HL-60 (cell line): ENCODE measurements at regions not wholly inside any gene's neighbourhood (a gene's known extent, or its start where the extent isn't known, plus 50 kb on each side); places are given as distances from the start of the nearest gene placed in this dataset.

Experiments
- POLR2AphosphoS5 ChIP-seq: IDR thresholded peaks from 2 replicates; pipeline ENCODE4 v1.6.1; 2012; ENCODE audit warnings: low read depth
- TF ChIP-seq, protein P1 (sequence below): IDR thresholded peaks from one replicate; pipeline ENCODE4 v1.5.1; 2011; ENCODE audit warnings: low read length, control low read depth, inconsistent platforms; ENCODE audit not compliant: insufficient read depth

DNA sequence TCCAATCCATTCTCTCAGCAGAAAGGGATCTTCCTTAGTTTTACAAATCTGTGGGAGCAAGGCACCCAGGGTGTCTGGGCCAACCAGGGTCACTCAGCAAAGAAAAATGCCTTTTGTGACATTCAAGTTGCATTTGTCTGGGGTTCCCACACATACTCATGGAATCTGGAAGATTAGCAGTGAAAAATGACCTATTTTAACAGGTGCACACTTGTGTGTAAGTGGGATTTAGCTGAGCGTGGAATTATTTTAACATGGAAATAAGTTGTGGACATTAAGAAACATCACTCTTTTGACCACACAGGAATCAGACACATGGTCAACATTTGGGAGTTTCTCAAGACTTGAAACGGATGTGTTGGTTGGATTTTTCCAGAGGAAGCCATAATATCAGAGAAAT, 234.9 kb downstream of the OPA1 start:
- TF ChIP-seq, protein P1, sequence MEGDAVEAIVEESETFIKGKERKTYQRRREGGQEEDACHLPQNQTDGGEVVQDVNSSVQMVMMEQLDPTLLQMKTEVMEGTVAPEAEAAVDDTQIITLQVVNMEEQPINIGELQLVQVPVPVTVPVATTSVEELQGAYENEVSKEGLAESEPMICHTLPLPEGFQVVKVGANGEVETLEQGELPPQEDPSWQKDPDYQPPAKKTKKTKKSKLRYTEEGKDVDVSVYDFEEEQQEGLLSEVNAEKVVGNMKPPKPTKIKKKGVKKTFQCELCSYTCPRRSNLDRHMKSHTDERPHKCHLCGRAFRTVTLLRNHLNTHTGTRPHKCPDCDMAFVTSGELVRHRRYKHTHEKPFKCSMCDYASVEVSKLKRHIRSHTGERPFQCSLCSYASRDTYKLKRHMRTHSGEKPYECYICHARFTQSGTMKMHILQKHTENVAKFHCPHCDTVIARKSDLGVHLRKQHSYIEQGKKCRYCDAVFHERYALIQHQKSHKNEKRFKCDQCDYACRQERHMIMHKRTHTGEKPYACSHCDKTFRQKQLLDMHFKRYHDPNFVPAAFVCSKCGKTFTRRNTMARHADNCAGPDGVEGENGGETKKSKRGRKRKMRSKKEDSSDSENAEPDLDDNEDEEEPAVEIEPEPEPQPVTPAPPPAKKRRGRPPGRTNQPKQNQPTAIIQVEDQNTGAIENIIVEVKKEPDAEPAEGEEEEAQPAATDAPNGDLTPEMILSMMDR, result no peak
- no peak for TF ChIP-seq POLR2AphosphoS5
